ENCODE measurements at regions not wholly inside any gene's neighbourhood (a gene's known extent, or its start where the extent isn't known, plus 50 kb on each side); places are given as distances from the start of the nearest gene placed in this dataset.

- TF ChIP-seq CTCF (IDR thresholded peaks at IDR 0.05; ENCODE audit: poor library complexity, severe bottlenecking): no peak
- TF ChIP-seq EP300 (conservative IDR thresholded peaks at IDR 0.05; ENCODE audit: poor library complexity, severe bottlenecking): peak; percentile 36
- no peak for TF ChIP-seq POLR2AphosphoS5 (IDR thresholded peaks at IDR 0.05)
- no peak for TF ChIP-seq TAF1 (IDR thresholded peaks at IDR 0.05; ENCODE audit: low read depth)
- no peak for TF ChIP-seq REST (IDR thresholded peaks at IDR 0.05; ENCODE audit: borderline replicate concordance)
- TF ChIP-seq RAD21 (conservative IDR thresholded peaks at IDR 0.05): no peak
- TF ChIP-seq EZH2 (IDR thresholded peaks at IDR 0.05; ENCODE audit: borderline replicate concordance, insufficient read depth, low read length, poor library complexity, severe bottlenecking): no peak
- no peak for TF ChIP-seq SMC3 (conservative IDR thresholded peaks at IDR 0.05; ENCODE audit: poor library complexity)
- no peak for TF ChIP-seq MXI1 (conservative IDR thresholded peaks at IDR 0.05; ENCODE audit: poor library complexity, severe bottlenecking)
These were observed 612.0 kb downstream of the VRK1 start for GRCh38 chr14:97408937-97409815.

Data from neural cell (in vitro differentiated cells).